Kidney (tissue), 13 donors: ENCODE measurements at regions not wholly inside any gene's neighbourhood (a gene's known extent, or its start where the extent isn't known, plus 50 kb on each side); places are given as distances from the start of the nearest gene placed in this dataset.

Experiments used
- DNase-seq, 5 donors: peaks; one replicate each; pipeline ENCODE4 v3.0.0-alpha.2; 2013 to 2020
- FAIRE-seq: peaks from 2 replicates; lab custom pipeline; 2012; peaks lifted over from hg19 to GRCh38; lab: Jason Lieb, UNC
- H3K27ac ChIP-seq, 2 donors: one replicate each; pipeline ENCODE4 v1.7.0; 2013; ENCODE audit warnings: low read depth in 2 of 2, low read length in 2 of 2, inconsistent platforms in 1 of 2
- H3K27me3 ChIP-seq: one replicate; pipeline ENCODE4 v1.7.1; 2013; ENCODE audit warnings: low read length, inconsistent platforms; ENCODE audit not compliant: control insufficient read depth, insufficient read depth
- H3K36me3 ChIP-seq, 3 donors: one replicate each; pipeline versions ENCODE4 v1.7.0 to v1.7.1; 2013; ENCODE audit warnings: low read length in 3 of 3, control low read depth in 1 of 3, inconsistent platforms in 1 of 3; ENCODE audit not compliant: insufficient read depth in 3 of 3, control insufficient read depth in 2 of 3
- H3K4me1 ChIP-seq, 3 donors: one replicate each; pipeline versions ENCODE4 v1.7.0 to v1.7.1; 2013; ENCODE audit warnings: low read length in 3 of 3, inconsistent platforms in 1 of 3, low read depth in 1 of 3; ENCODE audit not compliant: control insufficient read depth in 2 of 3, insufficient read depth in 2 of 3
- H3K4me3 ChIP-seq, 3 donors: one replicate each; pipeline versions ENCODE4 v1.7.0 to v1.8.1; 2013; ENCODE audit warnings: low read length in 3 of 3, control low read depth in 1 of 3, inconsistent platforms in 1 of 3
- H3K9ac ChIP-seq, 3 donors: one replicate each; pipeline versions ENCODE4 v1.7.0 to v1.7.1; 2013; ENCODE audit warnings: low read length in 3 of 3, control low read depth in 1 of 3, inconsistent platforms in 1 of 3
- H3K9me3 ChIP-seq, 3 donors: one replicate each; pipeline versions ENCODE4 v1.7.0 to v1.7.1; 2013; ENCODE audit warnings: low read length in 3 of 3, control low read depth in 1 of 3, inconsistent platforms in 1 of 3; ENCODE audit not compliant: control insufficient read depth in 2 of 3, insufficient read depth in 1 of 3
- CTCF ChIP-seq: IDR thresholded peaks from 3 replicates; pipeline ENCODE4 v1.5.1; 2012; ENCODE audit warnings: mild to moderate bottlenecking, moderate library complexity, borderline replicate concordance; ENCODE audit not compliant: insufficient read depth; ENCODE audit errors: extremely low read depth
- intact Hi-C: fragments of 100-400 bp; cut with DNase I; formaldehyde crosslinking; loops from one replicate; pipeline ENCODE4 v1.11.1; 2022
- donor health status: control.
- donor health status: control.
- donor health status: control.
- donor health status: control.
- donor health status: control.
- donor health status: DM: yes; HTN: yes; CAD: no.
- donor health status: Normal renal cell carcinoma (clear cell type).

DNA sequence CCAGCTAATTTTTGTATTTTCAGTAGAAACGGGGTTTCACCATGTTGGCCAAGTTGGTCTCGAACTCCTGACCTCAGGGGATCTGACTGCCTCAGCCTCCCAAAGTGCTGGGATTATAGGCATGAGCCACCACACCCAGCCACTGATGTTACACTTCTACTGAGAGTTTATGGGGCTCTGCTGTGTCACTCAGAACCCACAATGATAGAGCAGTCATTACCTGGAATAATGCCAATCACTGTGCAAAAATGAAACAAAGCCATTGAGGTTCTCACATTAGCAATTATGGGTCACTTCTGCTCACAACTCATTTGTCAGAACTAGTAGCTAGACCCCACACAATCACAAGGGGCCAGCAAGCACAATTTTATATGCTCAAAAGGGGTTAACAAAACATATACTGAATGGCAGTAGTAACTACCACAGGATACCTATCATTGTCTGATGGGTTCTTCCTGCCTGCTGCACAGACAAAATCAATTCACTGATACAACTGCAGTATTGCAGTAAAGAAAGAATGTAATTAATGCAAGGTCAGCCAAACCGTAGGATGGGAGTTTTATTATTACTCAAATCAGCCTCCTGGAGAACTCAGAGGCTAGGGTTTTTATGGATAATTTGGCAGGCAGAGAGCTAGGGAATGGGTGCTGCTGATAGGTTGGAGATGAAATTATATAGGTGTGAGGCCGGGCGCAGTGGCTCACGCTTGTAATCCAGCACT, 72.1 kb upstream of the TRIM24 start:
- Histone ChIP-seq H3K27ac (no peak overlapping the region), H3K9ac (no peak overlapping the region), H3K27me3 (no peaks in the 10 kb centered on the region), H3K9me3 (no peaks in the 10 kb centered on the region), H3K4me1 (no peaks in the 10 kb centered on the region), H3K36me3 (no peaks in the 10 kb centered on the region), H3K4me3 (no peak overlapping the region)
- DNase-seq (no peak), FAIRE-seq (no peak)
- no peak for TF ChIP-seq CTCF
- intact Hi-C loops, result no loop called here

GRCh38 chr7:138388673-138389491, 71.2 kb upstream of the TRIM24 start:
- Histone ChIP-seq H3K4me1 (no peaks in the 10 kb centered on the region), H3K36me3 (no peaks in the 10 kb centered on the region), H3K9ac (no peak overlapping the region), H3K27ac (no peak overlapping the region), H3K27me3 (no peaks in the 10 kb centered on the region), H3K9me3 (no peaks in the 10 kb centered on the region), H3K4me3 (no peak overlapping the region)
- FAIRE-seq (no peak), DNase-seq (no peak)
- intact Hi-C loops, result no loop called here
- TF ChIP-seq CTCF, result no peak

- no peak overlapping the region for H3K9ac ChIP-seq
- no peaks in the 10 kb centered on the region for H3K9me3 ChIP-seq
- TF ChIP-seq CTCF, result no peak
- no peak for FAIRE-seq
- no peaks in the 10 kb centered on the region for H3K36me3 ChIP-seq
- intact Hi-C loops, result no loop called here
- no peaks in the 10 kb centered on the region for H3K27me3 ChIP-seq
- DNase-seq, result no peak
- no peaks in the 10 kb centered on the region for H3K4me1 ChIP-seq
- no peak overlapping the region for H3K4me3 ChIP-seq
- no peak overlapping the region for H3K27ac ChIP-seq
Observed at GRCh38 chr7:138395763-138396162, 64.3 kb upstream of the TRIM24 start.
